Osteoblast (primary cell): ENCODE measurements at regions not wholly inside any gene's neighbourhood (a gene's known extent, or its start where the extent isn't known, plus 50 kb on each side); places are given as distances from the start of the nearest gene placed in this dataset.

ENCODE experiments used
- DNase-seq: peaks from one replicate; pipeline ENCODE4 v3.0.0; 2011; ENCODE audit warnings: low spot score, mixed read lengths; ENCODE audit not compliant: insufficient read length; ENCODE audit errors: missing footprints
- H2AFZ ChIP-seq: 2 replicates; pipeline ENCODE4 v1.6.0; 2011; ENCODE audit warnings: mild to moderate bottlenecking, low read length
- H3K27ac ChIP-seq: 2 replicates; pipeline ENCODE4 v1.5.1; 2011; ENCODE audit warnings: mild to moderate bottlenecking, low read depth, low read length, moderate library complexity
- H3K27me3 ChIP-seq: 2 replicates; pipeline ENCODE4 v1.6.0; 2012; ENCODE audit warnings: mild to moderate bottlenecking, control low read depth, inconsistent platforms, low read length, moderate library complexity; ENCODE audit not compliant: insufficient read depth
- H3K36me3 ChIP-seq: 2 replicates; pipeline ENCODE4 v1.5.1; 2011; ENCODE audit warnings: mild to moderate bottlenecking, low read length, control low read depth, moderate library complexity; ENCODE audit not compliant: insufficient read depth
- H3K4me1 ChIP-seq: 2 replicates; pipeline ENCODE4 v1.5.1; 2011; ENCODE audit warnings: mild to moderate bottlenecking, low read length, control low read depth, moderate library complexity; ENCODE audit not compliant: insufficient read depth
- H3K4me2 ChIP-seq: 2 replicates; pipeline ENCODE4 v1.6.0; 2011; ENCODE audit warnings: mild to moderate bottlenecking, low read length; ENCODE audit not compliant: insufficient read depth
- H3K4me3 ChIP-seq: fragments of 200-600 bp; sonication (generic); 3 replicates; pipeline ENCODE4 v1.5.1; 2012; ENCODE audit warnings: mild to moderate bottlenecking, low read length, inconsistent platforms; ENCODE audit not compliant: insufficient read depth
- H3K79me2 ChIP-seq: 2 replicates; pipeline ENCODE4 v1.6.0; 2012; ENCODE audit warnings: mild to moderate bottlenecking, low read length, control low read depth, inconsistent platforms; ENCODE audit not compliant: insufficient read depth
- H3K9me3 ChIP-seq: 2 replicates; pipeline ENCODE4 v1.5.1; 2011; ENCODE audit warnings: low read depth, low read length, control low read depth
- H4K20me1 ChIP-seq: 2 replicates; pipeline ENCODE4 v1.6.0; 2012; ENCODE audit warnings: mild to moderate bottlenecking, low read length, control low read depth; ENCODE audit not compliant: insufficient read depth
- CTCF ChIP-seq: IDR thresholded peaks from 2 replicates; pipeline ENCODE4 v1.5.1; 2011; ENCODE audit warnings: mild to moderate bottlenecking, low read depth, low read length, moderate library complexity; ENCODE audit errors: extremely low read depth

- no peak overlapping the region for H3K4me3 ChIP-seq
- TF ChIP-seq CTCF = no peak
- no peak for DNase-seq
- no peaks in the 10 kb centered on the region for H3K79me2 ChIP-seq
- H3K27ac ChIP-seq = peak overlapping the region; percentile 3
- H3K27me3 ChIP-seq = no peaks in the 10 kb centered on the region
- no peak overlapping the region for H2AFZ ChIP-seq
- peaks cover 8% of the 10 kb centered on the region for H3K4me1 ChIP-seq
- no peak overlapping the region for H3K4me2 ChIP-seq
- H3K9me3 ChIP-seq = no peaks in the 10 kb centered on the region
- no peaks in the 10 kb centered on the region for H3K36me3 ChIP-seq
- no peaks in the 10 kb centered on the region for H4K20me1 ChIP-seq
These were observed 96.4 kb upstream of the COL5A1 start for GRCh38 chr9:134545215-134545542.

- no peaks in the 10 kb centered on the region for H3K9me3 ChIP-seq
- H3K79me2 ChIP-seq = no peaks in the 10 kb centered on the region
- DNase-seq = peak; percentile 98
- no peaks in the 10 kb centered on the region for H3K36me3 ChIP-seq
- no peak overlapping the region for H3K4me2 ChIP-seq
- peak overlapping the region; percentile 46 for H3K4me3 ChIP-seq
- no peaks in the 10 kb centered on the region for H3K27me3 ChIP-seq
- peaks cover 8% of the 10 kb centered on the region for H3K4me1 ChIP-seq
- H4K20me1 ChIP-seq = no peaks in the 10 kb centered on the region
- TF ChIP-seq CTCF = no peak
- no peak overlapping the region for H2AFZ ChIP-seq
- peak overlapping the region; percentile 19 for H3K27ac ChIP-seq
These were observed 95.9 kb upstream of the COL5A1 start for GRCh38 chr9:134545543-134546245.

GRCh38 chr9:134546246-134546731 is 95.3 kb upstream of the COL5A1 start:
- peaks cover 10% of the 10 kb centered on the region for H3K4me1 ChIP-seq
- no peak overlapping the region for H2AFZ ChIP-seq
- peak; percentile 88 for DNase-seq
- H3K9me3 ChIP-seq = no peaks in the 10 kb centered on the region
- peak overlapping the region; percentile 19 for H3K27ac ChIP-seq
- no peaks in the 10 kb centered on the region for H4K20me1 ChIP-seq
- H3K4me3 ChIP-seq = peak overlapping the region; percentile 46
- no peak for TF ChIP-seq CTCF
- H3K79me2 ChIP-seq = no peaks in the 10 kb centered on the region
- no peaks in the 10 kb centered on the region for H3K36me3 ChIP-seq
- no peaks in the 10 kb centered on the region for H3K27me3 ChIP-seq
- no peak overlapping the region for H3K4me2 ChIP-seq

GRCh38 chr9:134546746-134547145 is 94.9 kb upstream of the COL5A1 start:
- peaks cover 15% of the 10 kb centered on the region for H3K4me1 ChIP-seq
- H3K9me3 ChIP-seq = no peaks in the 10 kb centered on the region
- DNase-seq = peak; percentile 44
- H3K27ac ChIP-seq = no peak overlapping the region
- no peak overlapping the region for H3K4me3 ChIP-seq
- H4K20me1 ChIP-seq = no peaks in the 10 kb centered on the region
- no peaks in the 10 kb centered on the region for H3K36me3 ChIP-seq
- no peaks in the 10 kb centered on the region for H3K27me3 ChIP-seq
- H3K4me2 ChIP-seq = no peak overlapping the region
- H2AFZ ChIP-seq = no peak overlapping the region
- no peaks in the 10 kb centered on the region for H3K79me2 ChIP-seq
- TF ChIP-seq CTCF = no peak
